ENCODE measurements at regions not wholly inside any gene's neighbourhood (a gene's known extent, or its start where the extent isn't known, plus 50 kb on each side); places are given as distances from the start of the nearest gene placed in this dataset.

GRCh38 chr12:124429535-124429934, 134.6 kb downstream of the RFLNA start:
- TF ChIP-seq CTCF (conservative IDR thresholded peaks at IDR 0.05 in 1 of 2, IDR thresholded peaks at IDR 0.05 in 1 of 2; ENCODE audit: low read depth in 1 of 2, low read length in 2 of 2): no peak
- TF ChIP-seq EZH2 (IDR thresholded peaks at IDR 0.05; ENCODE audit: low read length, missing control alignments): no peak

All from fibroblast of lung (primary cell).